ENCODE measurements at regions not wholly inside any gene's neighbourhood (a gene's known extent, or its start where the extent isn't known, plus 50 kb on each side); places are given as distances from the start of the nearest gene placed in this dataset.

GRCh38 chr6:141531040-141531439 lies 601.7 kb upstream of the GJE1 start:
- TF ChIP-seq CTCF (IDR thresholded peaks at IDR 0.05; ENCODE audit: insufficient read depth, low read length, poor library complexity, severe bottlenecking) (no peak), EZH2phosphoT487 (conservative IDR thresholded peaks at IDR 0.05; ENCODE audit: low read length) (no peak)
